ENCODE measurements at regions not wholly inside any gene's neighbourhood (a gene's known extent, or its start where the extent isn't known, plus 50 kb on each side); places are given as distances from the start of the nearest gene placed in this dataset.

DNA sequence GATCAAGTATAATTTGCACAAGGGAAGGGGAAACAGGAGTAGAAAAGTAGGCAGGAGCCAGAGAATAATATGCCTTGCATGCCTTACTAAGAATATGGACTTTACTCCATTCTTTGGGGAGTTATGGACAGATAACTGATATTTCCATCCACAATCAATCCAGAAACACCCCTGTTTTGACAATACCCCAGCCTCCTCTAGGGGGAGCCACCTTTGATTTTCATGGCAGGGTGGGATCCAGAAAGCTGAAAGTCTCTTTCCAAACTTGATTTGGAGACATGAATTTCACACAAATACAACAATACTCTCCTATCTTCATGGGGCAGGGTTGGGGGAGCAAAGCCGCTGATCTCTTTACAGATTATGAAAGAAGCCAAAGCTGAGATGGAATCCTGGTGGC, 404.1 kb downstream of the FOXA2 start:
- DNase-seq (ENCODE audit: low read depth) = no peak
- TF ChIP-seq, protein P1, sequence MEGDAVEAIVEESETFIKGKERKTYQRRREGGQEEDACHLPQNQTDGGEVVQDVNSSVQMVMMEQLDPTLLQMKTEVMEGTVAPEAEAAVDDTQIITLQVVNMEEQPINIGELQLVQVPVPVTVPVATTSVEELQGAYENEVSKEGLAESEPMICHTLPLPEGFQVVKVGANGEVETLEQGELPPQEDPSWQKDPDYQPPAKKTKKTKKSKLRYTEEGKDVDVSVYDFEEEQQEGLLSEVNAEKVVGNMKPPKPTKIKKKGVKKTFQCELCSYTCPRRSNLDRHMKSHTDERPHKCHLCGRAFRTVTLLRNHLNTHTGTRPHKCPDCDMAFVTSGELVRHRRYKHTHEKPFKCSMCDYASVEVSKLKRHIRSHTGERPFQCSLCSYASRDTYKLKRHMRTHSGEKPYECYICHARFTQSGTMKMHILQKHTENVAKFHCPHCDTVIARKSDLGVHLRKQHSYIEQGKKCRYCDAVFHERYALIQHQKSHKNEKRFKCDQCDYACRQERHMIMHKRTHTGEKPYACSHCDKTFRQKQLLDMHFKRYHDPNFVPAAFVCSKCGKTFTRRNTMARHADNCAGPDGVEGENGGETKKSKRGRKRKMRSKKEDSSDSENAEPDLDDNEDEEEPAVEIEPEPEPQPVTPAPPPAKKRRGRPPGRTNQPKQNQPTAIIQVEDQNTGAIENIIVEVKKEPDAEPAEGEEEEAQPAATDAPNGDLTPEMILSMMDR (IDR thresholded peaks at IDR 0.05; ENCODE audit: control insufficient read depth, extremely low read depth, insufficient read depth) = peak; percentile 34
- H3K4me3 ChIP-seq (ENCODE audit: low read depth, low read length) = no peak overlapping the region

DNA sequence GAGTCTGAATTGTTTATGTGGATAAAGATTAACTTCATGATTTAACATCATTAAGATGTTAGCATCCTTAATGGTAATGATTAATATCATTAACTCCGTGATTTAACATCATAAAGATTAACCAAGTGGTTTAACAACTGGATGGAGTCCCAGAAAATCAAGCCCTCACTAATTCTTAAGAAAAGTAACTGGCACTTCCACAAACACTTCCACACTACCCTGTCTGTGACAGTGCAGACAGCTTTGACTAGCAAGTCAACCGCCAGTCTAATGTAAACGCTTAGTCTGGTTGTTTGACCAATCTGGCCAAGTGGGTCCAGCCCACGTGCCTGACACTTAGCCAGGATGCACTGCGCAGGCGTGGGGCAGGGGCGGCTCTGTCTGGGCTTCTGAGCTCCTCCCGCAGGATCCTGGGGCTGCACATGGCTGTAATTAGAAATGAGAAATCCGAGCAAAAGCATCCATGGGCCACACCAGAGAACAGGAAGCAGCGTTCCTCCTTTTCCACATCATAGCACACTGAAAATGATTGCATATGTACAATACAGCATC, 424.2 kb downstream of the FOXA2 start:
- DNase-seq (ENCODE audit: low read depth) = no peak
- no peak overlapping the region for H3K4me3 ChIP-seq (ENCODE audit: low read depth, low read length)
- TF ChIP-seq, protein P1 (IDR thresholded peaks at IDR 0.05; ENCODE audit: control insufficient read depth, extremely low read depth, insufficient read depth) = no peak

DNA sequence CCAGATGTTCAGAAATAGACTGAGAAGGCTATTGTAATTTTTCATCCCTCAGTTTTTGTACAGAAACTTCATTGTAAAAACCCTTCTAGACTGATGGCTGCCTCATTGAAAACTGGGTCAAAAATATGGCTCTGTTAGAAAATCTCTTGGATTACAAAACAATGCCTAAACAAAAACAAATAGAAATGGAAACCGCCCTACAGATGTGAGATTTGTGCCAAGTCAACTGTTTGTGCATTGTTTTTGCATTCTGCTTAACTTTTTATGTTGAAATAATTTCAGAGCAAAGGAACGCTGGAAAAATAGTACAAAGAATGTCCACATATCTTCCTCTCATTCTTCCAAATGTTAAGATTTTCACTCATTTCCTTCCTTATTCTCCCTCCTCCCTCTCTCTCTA, 425.1 kb downstream of the FOXA2 start:
- no peak overlapping the region for H3K4me3 ChIP-seq (ENCODE audit: low read depth, low read length)
- TF ChIP-seq, protein P1 (IDR thresholded peaks at IDR 0.05; ENCODE audit: control insufficient read depth, extremely low read depth, insufficient read depth) = no peak
- no peak for DNase-seq (ENCODE audit: low read depth)

DNA sequence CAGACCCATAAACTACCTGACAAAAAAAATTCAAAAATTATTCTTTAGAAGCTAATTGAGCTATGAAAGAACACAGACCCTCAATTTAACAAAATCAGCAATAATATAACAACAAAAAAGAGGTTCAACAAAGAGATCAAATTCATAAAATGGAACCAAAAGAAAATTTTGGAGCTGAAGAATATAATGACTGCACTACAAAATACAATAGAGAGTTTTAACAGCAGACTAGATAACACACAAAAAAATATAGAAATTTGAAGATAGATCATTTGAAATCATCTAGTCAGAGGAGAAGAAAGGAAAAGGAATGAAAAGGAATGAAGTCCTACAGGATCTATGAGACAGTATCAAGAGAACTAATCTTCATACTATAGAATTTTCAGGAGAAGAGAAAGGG, 422.1 kb downstream of the PAX1 start:
- no peak for DNase-seq (ENCODE audit: low read depth)
- TF ChIP-seq, protein P1 (IDR thresholded peaks at IDR 0.05; ENCODE audit: control insufficient read depth, extremely low read depth, insufficient read depth) = no peak
- no peak overlapping the region for H3K4me3 ChIP-seq (ENCODE audit: low read depth, low read length)

DNA sequence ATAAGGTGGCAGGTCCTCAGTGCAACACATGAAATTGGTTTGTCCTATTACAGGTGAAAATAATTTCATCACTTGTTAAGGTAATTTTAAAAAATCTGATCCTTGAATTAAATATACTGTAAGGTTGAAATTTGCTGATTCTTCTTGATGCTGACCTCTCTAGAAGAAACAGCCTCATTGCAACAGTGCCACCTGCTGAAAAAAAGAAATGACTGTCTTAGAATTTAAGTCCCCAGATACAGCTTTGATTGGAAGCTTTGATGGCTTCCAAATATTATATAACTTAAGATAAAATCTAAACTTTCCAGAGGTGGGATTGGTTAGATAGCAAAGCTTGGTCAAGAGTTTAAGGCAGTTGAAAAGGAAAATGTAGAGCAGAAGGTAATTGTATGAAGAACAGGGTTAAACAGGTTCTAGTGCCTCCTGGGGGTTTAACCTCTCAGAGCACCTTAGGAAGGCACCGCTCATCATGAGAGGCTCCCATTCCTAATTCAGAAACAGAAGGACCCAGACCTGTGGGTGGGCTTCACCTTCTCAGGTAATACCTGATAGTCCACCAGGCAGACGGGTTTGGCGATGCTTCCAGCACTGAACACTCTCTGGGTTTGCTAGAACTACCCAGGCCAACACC, 401.0 kb downstream of the PAX1 start:
- peak; percentile 70 for DNase-seq (ENCODE audit: low read depth)
- no peak overlapping the region for H3K4me3 ChIP-seq (ENCODE audit: low read depth, low read length)
- TF ChIP-seq, protein P1 (IDR thresholded peaks at IDR 0.05; ENCODE audit: control insufficient read depth, extremely low read depth, insufficient read depth) = peak; percentile 63

DNA sequence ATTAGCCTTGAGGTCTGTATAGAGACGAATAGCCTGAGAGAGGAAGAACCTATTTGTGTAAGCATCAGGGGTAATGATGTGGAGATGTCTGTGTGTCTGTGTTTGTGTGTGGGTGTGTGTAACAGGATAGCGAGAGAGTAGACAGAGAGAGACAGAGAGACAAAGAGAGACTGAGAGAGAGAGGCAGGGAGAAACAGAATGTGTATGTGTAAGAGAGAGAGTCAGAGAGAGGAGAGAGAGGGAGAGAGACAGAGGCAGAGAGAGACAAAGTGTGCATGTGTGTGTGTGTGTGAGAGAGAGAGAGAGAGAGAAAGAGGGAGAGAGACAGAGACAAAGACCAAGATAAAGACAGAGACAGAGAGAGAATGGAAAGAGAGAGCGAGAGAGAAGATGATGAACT, 396.1 kb downstream of the PAX1 start:
- DNase-seq (ENCODE audit: low read depth) = no peak
- H3K4me3 ChIP-seq (ENCODE audit: low read depth, low read length) = no peak overlapping the region
- TF ChIP-seq, protein P1 (IDR thresholded peaks at IDR 0.05; ENCODE audit: control insufficient read depth, extremely low read depth, insufficient read depth) = no peak

DNA sequence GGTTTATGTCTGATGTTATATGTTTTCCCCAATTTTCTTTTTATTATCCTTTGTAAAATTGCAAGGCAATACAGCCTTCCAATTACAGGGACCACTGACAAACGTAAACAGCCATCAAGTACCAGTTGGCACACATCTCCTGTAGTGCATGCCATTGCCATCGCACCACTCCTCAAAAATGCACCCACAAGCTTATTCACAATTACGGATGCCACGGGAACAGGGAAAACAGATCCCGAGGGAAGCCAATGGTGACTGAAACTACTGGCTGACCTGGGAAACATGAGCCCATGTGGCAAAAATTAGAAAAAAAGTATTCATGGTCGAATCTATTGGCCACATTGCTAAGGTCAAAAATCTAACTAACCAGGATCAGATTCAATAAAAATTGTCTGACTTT, 395.2 kb downstream of the PAX1 start:
- TF ChIP-seq, protein P1 (IDR thresholded peaks at IDR 0.05; ENCODE audit: control insufficient read depth, extremely low read depth, insufficient read depth) = no peak
- no peak overlapping the region for H3K4me3 ChIP-seq (ENCODE audit: low read depth, low read length)
- DNase-seq (ENCODE audit: low read depth) = no peak
